ENCODE measurements at regions not wholly inside any gene's neighbourhood (a gene's known extent, or its start where the extent isn't known, plus 50 kb on each side); places are given as distances from the start of the nearest gene placed in this dataset.

- no peak for DNase-seq (ENCODE audit: extremely low read depth, insufficient read length)
- H3K27me3 ChIP-seq (replicated peaks; ENCODE audit: control insufficient read depth, insufficient read depth, low read length): no peaks in the 10 kb centered on the region
- no peak for TF ChIP-seq CTCF (IDR thresholded peaks at IDR 0.05; ENCODE audit: insufficient read depth, low read length, poor library complexity, severe bottlenecking)
- no peaks in the 10 kb centered on the region for H3K36me3 ChIP-seq (ENCODE audit: control insufficient read depth, insufficient read depth, low read length)
- H3K4me3 ChIP-seq (replicated peaks; ENCODE audit: low read depth, low read length): no peak overlapping the region
Observed at GRCh38 chr4:178322524-178323183, 880.4 kb upstream of the AGA start.

- Histone ChIP-seq H3K4me3 (replicated peaks; ENCODE audit: low read depth, low read length) (no peak overlapping the region), H3K36me3 (ENCODE audit: control insufficient read depth, insufficient read depth, low read length) (no peaks in the 10 kb centered on the region), H3K27me3 (replicated peaks; ENCODE audit: control insufficient read depth, insufficient read depth, low read length) (no peaks in the 10 kb centered on the region)
- DNase-seq (ENCODE audit: extremely low read depth, insufficient read length): no peak
- TF ChIP-seq CTCF (IDR thresholded peaks at IDR 0.05; ENCODE audit: insufficient read depth, low read length, poor library complexity, severe bottlenecking): no peak
Observed at GRCh38 chr4:178329226-178329872, 887.1 kb upstream of the AGA start.

- no peaks in the 10 kb centered on the region for H3K36me3 ChIP-seq (ENCODE audit: control insufficient read depth, insufficient read depth, low read length)
- DNase-seq (ENCODE audit: extremely low read depth, insufficient read length): no peak
- H3K27me3 ChIP-seq (replicated peaks; ENCODE audit: control insufficient read depth, insufficient read depth, low read length): no peaks in the 10 kb centered on the region
- TF ChIP-seq CTCF (IDR thresholded peaks at IDR 0.05; ENCODE audit: insufficient read depth, low read length, poor library complexity, severe bottlenecking): no peak
- H3K4me3 ChIP-seq (replicated peaks; ENCODE audit: low read depth, low read length): no peak overlapping the region
Observed at GRCh38 chr4:178333355-178333754, 891.1 kb upstream of the AGA start.

- no peak overlapping the region for H3K4me3 ChIP-seq (replicated peaks; ENCODE audit: low read depth, low read length)
- H3K27me3 ChIP-seq (replicated peaks; ENCODE audit: control insufficient read depth, insufficient read depth, low read length): no peaks in the 10 kb centered on the region
- DNase-seq (ENCODE audit: extremely low read depth, insufficient read length): no peak
- no peaks in the 10 kb centered on the region for H3K36me3 ChIP-seq (ENCODE audit: control insufficient read depth, insufficient read depth, low read length)
- no peak for TF ChIP-seq CTCF (IDR thresholded peaks at IDR 0.05; ENCODE audit: insufficient read depth, low read length, poor library complexity, severe bottlenecking)
Observed at GRCh38 chr4:178339769-178340168, 897.5 kb upstream of the AGA start.

GRCh38 chr4:178340468-178340867 is 898.2 kb upstream of the AGA start:
- no peaks in the 10 kb centered on the region for H3K36me3 ChIP-seq (ENCODE audit: control insufficient read depth, insufficient read depth, low read length)
- no peak for DNase-seq (ENCODE audit: extremely low read depth, insufficient read length)
- no peaks in the 10 kb centered on the region for H3K27me3 ChIP-seq (replicated peaks; ENCODE audit: control insufficient read depth, insufficient read depth, low read length)
- H3K4me3 ChIP-seq (replicated peaks; ENCODE audit: low read depth, low read length): no peak overlapping the region
- TF ChIP-seq CTCF (IDR thresholded peaks at IDR 0.05; ENCODE audit: insufficient read depth, low read length, poor library complexity, severe bottlenecking): no peak
